GM21423 (cell line): ENCODE measurements at regions not wholly inside any gene's neighbourhood (a gene's known extent, or its start where the extent isn't known, plus 50 kb on each side); places are given as distances from the start of the nearest gene placed in this dataset.

Experiments
- ATAC-seq: cut with Tn5 transposase; IDR thresholded peaks from one replicate; pipeline ENCODE4 v1.9.1; 2021; ENCODE audit warnings: mild to moderate bottlenecking, moderate library complexity; ENCODE audit not compliant: unreplicated experiment

DNA sequence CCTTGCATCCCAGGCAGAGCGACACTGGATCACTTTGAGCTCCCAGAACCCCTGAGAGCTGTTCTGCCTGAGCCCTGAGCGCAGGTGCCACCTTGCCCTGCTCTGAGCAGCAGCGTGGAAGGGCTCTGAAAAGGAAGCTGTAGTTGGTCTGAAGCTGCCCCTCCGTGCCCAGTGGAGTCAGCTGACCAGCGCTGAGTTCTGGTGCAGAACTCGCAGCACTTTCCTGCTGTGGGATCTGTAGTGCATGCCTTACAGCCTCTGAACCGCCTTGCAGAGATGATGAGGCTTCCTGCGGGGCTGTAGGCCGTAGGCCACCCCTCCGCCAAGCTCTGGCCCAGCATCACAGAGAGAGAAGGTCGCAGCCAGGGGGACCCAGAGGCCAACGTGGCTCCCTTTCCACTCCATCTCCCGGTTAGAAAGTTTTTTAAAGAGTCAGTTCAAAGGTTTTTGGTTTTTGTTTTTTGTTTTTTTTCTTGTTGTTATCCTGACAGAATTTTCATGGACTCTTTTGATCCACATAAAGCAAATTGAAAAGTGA lies 158.3 kb upstream of the CST7 start:
- no peak for ATAC-seq

DNA sequence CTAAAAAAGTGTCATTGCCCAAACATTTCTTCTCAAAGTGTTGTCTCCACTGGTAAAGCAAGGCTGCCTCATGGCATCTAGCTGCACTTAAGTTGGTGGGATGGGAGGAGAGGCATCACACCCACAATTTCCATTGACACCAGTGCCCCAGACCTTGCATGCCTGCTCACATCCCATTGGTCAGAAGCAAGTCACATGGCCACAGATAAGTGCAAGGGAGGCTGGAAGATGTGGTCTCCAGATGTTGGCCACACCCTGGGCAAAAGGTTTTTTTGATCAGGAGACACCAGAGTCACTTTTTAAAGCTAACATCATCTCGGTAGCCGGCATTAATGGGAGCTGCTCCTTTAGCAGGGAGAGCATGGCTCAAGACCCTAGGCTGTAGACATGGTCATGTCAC lies 157.1 kb upstream of the CST7 start:
- no peak for ATAC-seq

DNA sequence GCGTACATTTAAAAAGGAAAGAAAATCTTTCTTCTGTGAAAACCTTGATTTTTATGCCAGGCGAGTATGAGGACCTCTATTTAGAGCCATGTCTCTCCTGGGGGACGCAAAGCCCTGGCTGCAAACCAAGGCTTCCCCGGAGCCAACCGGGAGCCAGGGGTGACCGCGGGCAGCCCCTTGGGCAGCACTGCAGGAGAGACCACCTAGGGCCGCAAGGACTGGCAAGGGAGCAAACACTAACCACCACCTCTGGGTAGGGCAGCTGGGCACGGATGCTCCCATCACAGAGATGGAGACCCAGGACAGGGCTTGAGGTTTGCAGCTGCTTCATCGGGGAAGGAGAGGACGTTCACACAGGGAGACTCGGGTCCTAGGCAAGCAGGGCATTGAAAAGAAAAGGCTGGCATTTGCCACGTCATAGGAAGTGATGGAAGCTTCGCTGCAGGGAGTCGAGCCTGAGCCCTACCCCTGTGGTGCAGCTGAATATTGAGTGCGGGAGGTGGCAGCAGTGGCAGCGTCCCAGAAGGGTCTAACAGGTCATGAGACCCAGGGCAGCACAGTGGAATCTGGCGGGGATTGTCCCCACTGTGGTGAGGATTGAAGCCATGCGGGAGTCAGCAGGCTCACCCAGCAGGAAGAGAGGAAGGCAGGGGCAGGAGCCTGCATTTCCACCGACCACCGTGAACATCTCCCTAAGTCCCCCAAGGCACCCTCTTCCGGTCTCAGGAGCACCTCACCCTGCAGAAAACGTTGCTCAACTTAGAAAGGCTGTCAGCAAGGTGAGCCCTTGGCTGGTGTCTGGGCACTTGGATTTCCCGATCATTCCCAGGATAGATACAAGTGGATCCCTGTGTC lies 156.2 kb upstream of the CST7 start:
- ATAC-seq = no peak

DNA sequence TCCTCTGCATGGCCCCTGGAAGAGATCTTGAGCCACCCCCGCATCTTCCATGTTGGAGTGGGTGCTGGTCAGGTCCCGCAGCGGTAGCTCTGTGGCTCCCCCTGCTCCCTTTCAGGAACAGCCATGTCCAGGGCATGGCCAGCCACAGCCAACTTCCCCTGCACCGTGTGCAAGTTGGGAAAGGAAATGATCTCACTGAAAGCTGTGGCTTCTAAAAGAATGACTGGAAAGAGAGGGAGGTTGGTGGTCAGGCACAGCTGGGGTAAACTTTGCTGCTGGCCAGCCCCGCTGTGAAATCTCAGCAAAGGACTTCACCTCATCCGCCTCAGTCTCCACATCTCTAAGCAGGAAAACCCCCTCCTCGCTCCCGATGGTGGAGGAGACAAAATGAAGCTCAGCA lies 153.6 kb upstream of the CST7 start:
- no peak for ATAC-seq

DNA sequence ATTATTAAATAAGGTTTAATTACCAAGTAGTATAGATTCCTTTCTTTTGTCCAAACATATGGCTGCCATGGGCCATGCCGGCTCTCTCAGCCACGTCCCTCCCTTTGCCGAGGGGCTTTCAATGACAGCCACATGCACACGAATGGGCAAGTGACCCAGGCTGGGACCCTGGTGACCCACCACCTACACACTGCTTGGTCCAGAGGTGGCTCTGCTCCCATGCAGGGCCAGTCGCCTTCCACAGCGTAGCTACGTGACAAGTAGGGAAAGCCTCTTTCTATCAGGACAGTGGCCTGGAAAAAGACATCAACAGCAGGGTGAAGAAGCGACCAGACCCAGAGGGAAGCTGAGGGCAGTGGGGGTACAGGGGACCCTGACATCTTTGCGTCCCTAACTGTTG lies 152.8 kb upstream of the CST7 start:
- no peak for ATAC-seq

DNA sequence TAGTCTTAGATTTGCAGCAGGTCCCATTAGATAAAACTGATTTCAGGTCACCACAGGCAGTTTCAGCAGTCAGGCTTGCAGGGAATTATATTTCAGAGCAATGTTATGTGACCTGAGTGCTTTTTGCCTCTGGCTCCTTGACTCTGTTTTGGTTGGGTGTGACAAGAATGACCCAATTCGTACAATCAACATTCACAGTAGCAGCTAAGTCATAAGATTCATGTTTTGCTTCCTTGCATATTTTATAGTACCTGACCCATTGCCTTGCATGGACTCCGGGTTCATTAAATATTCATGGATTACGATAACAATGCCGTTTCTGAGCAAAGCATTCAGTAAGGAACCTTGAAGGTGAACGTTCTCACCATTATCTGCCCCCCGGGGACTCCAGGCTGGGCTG lies 152.0 kb upstream of the CST7 start:
- no peak for ATAC-seq

DNA sequence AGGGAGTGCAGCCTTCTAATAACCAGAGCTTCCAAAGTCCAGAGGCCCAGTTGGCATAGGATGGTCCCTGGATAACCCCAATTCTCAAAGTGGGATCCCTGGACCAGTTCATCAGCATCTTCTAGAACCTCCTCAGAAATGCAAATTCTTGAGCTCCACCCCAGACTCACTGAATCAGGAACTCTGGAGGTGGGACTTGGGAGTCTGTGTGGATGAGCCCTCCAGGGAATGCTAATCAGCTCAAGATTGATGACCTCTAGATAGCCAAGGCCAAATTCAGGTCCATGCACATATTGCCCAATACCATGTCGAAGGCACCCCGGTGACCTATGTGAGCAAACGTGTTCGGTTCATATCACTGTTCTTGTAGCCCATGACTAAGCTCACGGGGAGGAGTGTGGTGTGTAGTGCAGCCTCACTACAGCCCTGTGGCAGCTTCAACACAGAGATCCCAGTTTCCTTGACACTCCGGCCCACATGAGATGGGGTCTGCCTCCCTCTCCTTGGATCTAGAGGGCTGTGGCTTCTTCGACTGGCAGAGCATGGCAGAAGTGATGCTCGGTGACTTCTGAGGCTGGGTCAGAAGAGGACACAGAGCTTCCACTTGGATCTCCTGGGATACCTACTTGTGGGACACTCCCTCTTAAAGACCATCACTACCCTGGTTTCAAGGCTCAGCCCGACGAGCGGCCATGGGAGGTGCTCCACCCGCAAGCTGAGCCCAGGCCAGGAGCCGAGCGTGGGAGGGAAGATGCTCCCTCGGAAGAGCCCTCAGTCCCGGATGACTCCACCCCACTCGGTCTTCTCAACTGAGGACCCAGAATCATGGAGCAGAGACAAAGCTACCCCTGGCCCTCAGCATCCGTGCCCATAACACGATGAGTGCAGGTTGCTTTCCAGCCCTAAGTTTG lies 151.1 kb upstream of the CST7 start:
- ATAC-seq = no peak

DNA sequence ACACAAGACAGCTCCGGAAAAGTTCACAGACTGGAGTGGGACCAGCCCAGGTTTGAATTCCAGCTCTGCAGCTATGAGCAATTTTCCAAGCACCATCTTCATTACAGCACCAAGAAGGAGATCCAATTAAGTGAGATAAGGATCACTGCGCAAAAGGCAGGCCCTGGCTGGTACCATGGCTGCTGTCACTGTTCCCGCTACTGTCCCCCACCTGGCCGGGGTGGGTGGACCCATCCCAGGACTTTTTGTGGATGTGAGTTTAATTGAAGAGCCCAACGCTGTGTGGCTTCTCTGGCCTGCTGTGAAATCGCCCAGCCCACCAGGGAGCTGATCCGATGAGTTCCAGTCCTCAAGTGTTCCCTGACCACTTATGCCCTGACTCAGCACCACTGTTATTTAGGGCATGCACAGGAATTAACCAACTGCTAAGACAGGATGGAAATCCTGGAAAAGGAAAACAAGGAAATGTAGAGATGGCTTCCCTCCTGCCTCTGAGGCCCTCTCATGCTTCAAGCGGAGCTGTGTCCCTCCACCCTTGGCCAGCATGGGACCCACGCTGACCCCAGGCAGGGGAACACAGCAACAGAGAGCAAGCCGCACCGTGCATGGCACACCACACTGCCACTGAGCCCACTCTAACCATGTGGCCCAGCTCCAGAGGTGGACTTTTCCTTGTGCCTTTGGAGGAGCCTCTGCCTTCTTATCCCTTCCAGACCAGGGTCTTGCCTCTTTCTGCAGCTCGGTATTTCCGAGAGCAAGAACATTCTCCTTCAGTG lies 150.0 kb upstream of the CST7 start:
- no peak for ATAC-seq

DNA sequence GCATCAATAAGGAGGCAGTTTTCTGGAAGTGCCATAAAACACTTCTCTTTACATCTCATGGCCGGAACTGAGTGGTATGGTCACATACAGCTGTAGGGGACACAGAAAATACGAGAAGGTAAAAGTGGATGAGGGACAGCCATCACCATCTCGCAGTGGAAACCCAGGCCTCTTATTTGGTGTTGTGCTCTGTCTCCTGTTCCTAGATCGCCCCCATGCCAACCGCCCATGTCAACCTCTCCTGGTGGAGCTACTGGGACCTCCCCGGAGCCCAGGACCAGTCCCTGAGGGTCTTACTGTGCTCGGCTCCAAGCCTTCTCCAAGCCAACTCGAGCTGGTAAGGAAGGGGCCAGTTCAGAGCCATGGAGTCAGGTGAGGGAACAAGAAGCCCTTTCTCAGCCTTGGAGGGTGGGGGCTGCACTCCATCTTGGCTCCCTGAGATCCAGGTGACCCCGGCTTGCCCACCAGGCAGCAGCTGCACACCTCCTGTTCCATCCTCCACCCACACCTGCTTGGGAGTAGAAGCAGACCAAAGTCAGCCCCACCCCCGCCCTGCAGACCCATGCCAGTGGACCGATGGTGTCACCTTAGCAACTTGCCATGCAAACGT lies 149.0 kb upstream of the CST7 start:
- no peak for ATAC-seq

DNA sequence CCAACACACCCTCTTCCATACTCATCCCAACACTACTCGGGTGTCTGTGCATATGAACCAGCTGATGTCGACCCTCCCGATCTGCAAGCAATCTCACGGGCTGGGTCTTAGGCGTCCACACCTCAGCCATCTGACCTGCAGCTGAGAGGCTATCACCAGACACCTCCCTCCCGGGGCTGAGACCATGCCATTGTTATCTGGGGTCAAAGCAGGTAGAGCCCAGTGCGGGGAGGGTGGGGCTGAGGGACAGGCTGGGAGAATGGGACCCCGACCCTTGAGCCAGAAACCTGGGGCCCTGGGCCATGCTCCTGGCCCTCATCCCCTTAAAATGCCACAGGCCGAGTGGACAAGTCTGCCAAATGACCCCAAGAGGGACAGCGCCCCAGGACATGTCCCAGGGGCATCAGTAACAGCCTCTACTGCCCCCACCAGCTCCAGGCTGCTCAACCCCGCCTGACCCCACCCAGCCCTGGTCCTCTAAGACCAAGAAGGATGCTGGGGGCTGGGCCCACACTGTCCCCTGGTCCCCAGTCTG lies 146.7 kb upstream of the CST7 start:
- ATAC-seq = no peak

DNA sequence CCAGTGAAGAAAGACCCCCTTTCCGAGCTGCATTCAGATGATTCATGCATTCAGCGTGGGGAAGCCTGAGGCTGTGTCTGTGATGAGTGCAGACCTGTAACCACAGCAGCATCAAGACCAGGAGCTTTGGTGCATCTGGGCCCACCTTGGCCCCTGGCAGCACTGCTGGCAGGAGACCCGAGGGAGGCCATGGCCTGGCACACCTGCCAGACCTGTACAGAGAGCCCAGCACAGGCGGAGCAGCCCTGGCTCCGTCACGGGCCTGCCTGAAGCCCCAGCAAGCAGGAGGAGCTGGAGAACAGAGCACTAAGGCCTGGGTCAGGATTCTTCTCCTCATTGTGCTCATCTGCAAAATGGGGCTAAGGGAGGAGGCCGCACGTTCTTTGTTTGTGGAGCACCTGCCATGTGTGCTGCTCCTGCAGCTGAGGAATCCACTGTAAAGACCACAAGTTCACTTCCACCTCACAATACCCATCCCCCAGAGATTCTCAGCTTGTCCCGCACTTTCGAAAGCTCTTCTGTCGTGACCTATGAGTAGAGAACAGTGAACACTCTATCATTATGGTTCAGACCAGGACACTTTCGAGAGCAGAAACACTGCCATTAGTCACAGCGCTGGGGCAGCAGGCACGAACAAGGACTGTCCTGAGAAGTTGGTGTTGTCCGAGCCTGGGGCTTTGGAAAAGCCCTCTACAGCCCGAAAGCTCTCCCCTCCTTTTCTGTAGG lies 144.4 kb upstream of the CST7 start:
- no peak for ATAC-seq

DNA sequence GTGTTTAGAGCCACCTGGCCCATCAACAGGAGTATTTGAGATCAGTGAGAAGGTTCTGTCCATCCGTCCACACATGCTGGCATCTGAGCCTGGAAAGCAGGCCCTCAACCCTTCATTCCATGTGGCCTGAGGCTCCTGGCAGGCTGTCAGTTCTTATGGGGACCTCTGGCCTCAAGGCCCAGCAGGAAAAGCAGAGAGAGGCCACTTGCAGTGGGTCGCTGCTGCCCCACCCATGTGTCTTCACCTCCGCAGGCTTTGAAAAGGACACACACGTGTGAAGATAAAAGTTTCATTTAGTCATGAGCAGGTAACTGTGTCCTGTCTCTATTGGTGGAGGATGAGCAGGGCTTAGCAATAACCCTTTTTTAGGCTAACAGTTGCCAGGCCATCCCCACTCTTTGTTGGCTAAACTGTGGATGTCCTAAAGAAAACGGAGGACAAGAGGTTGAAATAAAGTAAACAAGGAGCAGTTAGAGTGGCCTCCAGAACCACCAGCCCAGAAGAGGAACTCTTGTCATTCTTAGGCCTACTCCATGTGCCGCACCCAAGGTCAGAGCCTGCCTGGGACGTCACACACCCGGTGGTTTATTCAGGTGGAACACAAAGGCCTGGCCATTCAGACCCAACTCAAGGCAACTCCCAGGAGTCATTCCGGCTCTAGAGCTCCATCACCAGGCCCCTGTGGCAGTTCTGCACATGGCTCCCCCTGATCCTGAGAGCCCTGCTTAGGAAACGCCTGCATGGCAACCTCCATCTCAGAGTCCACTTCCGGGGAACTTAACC lies 143.4 kb upstream of the CST7 start:
- no peak for ATAC-seq

DNA sequence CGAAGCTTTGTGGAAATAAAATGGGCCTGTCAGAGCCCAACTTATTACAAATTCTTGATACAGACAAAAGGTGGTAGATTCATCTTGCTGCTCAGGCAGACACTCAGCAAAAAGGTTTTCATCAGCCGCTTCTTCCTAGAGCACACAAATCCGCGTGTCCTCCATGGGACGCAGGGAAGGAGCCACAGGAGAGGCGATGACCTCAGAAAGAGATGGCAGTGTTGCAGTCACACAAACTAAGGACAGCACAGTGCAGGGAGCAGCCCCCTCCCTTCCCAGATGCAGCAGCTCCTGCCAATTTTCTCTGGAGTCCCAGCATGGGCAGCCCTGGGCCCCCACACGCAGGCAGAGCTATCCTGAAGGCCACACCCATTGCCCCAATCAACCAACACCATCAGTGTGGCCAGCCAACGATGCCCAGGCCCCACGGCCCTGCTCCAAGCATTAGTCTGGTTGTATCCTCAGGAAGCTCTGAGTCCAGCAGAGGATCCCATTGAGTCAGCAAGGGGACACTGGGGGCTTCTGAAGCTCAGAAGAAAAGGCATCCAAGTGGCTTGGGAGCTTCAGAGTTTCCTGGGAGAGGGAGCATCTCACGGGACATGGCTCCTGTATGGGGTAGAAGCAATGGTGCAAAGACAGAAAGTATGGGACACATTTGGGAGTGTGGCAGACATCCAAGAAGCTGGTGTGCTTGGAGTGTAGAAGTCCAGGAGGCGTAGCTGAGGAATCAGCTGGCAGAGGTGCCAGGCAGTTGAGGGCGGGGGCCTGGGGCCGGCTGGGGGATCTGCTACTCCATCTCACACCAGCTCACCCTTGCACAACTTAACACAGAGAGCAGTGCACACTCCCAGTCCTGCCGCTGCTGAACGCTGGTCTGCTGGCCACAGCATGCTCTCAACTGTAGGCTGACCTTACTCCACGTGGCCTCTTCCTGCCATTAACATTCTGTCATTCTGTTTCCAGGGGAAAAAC lies 142.1 kb upstream of the CST7 start:
- no peak for ATAC-seq

DNA sequence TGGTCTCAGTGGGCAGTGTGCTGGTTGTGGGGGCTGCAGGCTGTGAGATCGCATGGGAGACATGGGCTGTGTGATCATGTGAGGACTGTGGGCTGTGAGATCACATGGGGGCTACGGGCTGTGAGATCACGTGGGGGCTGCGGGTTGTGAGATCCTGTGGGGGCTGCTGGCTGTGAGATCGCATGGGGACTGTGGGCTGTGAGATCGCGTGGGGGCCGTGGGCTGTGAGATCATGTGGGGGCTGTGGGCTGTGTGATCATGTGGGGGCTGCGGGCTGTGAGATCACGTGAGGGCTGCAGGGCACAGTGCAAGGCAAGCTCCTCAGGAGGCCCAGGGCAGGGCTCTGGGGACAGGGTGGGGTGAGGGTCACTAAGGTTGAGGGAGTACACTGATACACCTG lies 140.5 kb upstream of the CST7 start:
- ATAC-seq = no peak

DNA sequence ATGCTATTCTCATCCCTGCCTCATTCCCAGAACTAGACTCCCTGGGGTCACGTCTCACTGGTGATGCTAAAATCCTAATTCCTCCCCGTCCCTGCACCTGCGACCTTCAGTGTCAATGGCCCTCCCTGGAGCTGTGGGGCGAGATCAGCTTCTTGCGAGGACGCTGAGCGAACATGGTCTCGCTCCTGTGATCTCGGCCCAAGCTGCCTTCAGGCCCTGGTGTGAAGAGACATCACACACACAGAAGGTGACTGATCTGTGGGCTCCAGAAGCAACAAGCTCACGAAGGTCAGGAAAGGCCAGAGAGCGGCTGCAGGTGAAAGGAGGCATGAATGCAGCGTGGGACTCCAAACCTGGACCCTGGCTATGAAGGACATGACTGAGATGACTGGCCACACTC lies 139.5 kb upstream of the CST7 start:
- no peak for ATAC-seq

DNA sequence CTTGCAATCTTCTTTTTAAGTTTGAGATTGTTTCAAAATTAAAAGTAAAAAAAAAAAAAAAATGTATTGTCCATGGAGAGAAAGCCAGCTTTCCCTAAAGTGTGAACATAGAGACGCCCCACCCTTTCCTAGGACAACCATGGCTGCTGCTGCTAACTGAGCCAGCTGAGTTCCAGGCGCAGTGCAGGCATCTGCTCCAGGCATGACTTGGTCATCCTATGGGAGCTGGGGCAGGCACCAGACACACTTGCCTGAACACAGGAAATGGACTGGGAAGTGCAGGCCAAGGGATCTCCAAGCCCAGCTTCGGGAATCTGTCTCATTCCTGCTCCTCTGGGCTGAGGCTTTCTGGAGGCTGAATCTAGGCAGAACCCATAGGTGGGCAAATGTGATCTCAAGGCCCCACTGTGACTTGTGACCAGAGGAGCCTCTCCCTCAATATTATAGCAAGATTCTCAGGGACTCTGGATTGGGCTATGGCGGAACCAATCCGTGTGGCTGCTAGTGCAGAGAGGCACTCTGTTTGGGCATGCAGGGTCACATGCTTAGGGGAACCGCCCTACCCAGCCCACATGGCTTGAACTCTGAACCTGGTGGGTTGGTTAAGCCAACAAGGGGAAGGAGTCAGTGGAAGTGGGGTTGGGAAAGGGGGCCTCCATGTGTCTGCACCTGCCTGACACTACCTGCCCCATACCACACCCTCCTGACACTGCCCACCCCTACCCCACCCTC lies 138.2 kb upstream of the CST7 start:
- no peak for ATAC-seq

DNA sequence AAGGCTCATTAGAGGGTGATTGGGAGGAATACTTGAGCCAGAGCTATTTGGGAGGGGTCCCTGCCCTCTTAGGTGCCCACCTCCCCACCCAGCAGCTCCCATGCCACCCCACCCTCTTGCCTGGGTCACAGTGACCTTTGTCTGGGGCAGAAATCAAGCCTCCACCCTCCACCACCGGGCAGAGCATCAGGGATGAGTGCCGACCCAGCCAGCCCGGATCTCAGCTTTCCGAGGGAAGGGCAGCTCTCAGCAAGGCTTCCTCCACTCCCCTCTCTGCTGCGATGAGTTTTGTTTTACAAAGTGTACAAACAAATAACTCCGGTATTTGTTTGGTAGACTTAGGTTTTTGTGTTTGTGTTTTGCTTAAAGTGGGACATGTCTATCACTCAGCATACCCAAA lies 136.7 kb upstream of the CST7 start:
- ATAC-seq = no peak
